Effector memory CD8-positive, alpha-beta T cell (primary cell): ENCODE measurements at regions not wholly inside any gene's neighbourhood (a gene's known extent, or its start where the extent isn't known, plus 50 kb on each side); places are given as distances from the start of the nearest gene placed in this dataset.

ENCODE experiments used
- ATAC-seq: fragments of 150-1000 bp; cut with Tn5 transposase; replicated peaks from 2 replicates; pipeline ENCODE4 v1.10.0; 2021; ENCODE audit warnings: mild to moderate bottlenecking, moderate library complexity
- DNase-seq, 3 experiments: peaks; one replicate each; pipeline ENCODE4 v3.0.0; 2021
- H3K27ac Mint-ChIP-seq, 2 donors: one replicate each; pipeline ENCODE4 v1.8.0; 2022; ENCODE audit warnings: mild to moderate bottlenecking in 2 of 2, mixed read lengths in 2 of 2, moderate library complexity in 2 of 2
- H3K27me3 Mint-ChIP-seq, 2 donors: one replicate each; pipeline ENCODE4 v1.8.0; 2022; ENCODE audit warnings: mixed read lengths in 2 of 2
- H3K36me3 Mint-ChIP-seq: one replicate; pipeline ENCODE4 v1.8.0; 2022; ENCODE audit warnings: mild to moderate bottlenecking, moderate library complexity, mixed read lengths; ENCODE audit not compliant: insufficient read depth
- H3K4me1 Mint-ChIP-seq, 2 donors: one replicate each; pipeline ENCODE4 v1.8.0; 2022; ENCODE audit warnings: low read depth in 2 of 2, mixed read lengths in 2 of 2
- H3K4me3 Mint-ChIP-seq, 2 donors: one replicate each; pipeline ENCODE4 v1.8.0; 2022; ENCODE audit warnings: mild to moderate bottlenecking in 2 of 2, mixed read lengths in 2 of 2, moderate library complexity in 2 of 2
- H3K9me3 Mint-ChIP-seq, 2 donors: one replicate each; pipeline ENCODE4 v1.8.0; 2022; ENCODE audit warnings: mixed read lengths in 2 of 2

- Mint-ChIP-seq H3K27me3 (no peaks in the 10 kb centered on the region), H3K4me1 (peaks cover 3 to 10% of the 10 kb centered on the region in 2 donors), H3K27ac (no peak overlapping the region), H3K36me3 (no peaks in the 10 kb centered on the region), H3K9me3 (no peaks in the 10 kb centered on the region), H3K4me3 (no peak overlapping the region)
- DNase-seq, result no peak
- no peak for ATAC-seq
Measured at GRCh38 chr12:89250213-89250612, 102.1 kb downstream of the DUSP6 start.

- H3K9me3 Mint-ChIP-seq, result no peaks in the 10 kb centered on the region
- DNase-seq (no peak), ATAC-seq (no peak)
- H3K4me3 Mint-ChIP-seq, result no peak overlapping the region
- H3K27ac Mint-ChIP-seq, result no peak overlapping the region
- peaks cover 0 to 6% of the 10 kb centered on the region in 2 donors for H3K27me3 Mint-ChIP-seq
- H3K4me1 Mint-ChIP-seq, result peaks cover 23 to 25% of the 10 kb centered on the region in 2 donors
- no peaks in the 10 kb centered on the region for H3K36me3 Mint-ChIP-seq
Measured at GRCh38 chr12:89247967-89248366, 104.3 kb downstream of the DUSP6 start.

GRCh38 chr12:89247541-89247942, 104.8 kb downstream of the DUSP6 start:
- Mint-ChIP-seq H3K9me3 (no peaks in the 10 kb centered on the region), H3K4me1 (peaks cover 23 to 25% of the 10 kb centered on the region in 2 donors), H3K4me3 (no peak overlapping the region), H3K27ac (no peak overlapping the region), H3K27me3 (peaks cover 0 to 6% of the 10 kb centered on the region in 2 donors), H3K36me3 (no peaks in the 10 kb centered on the region)
- ATAC-seq (no peak), DNase-seq (no peak)

GRCh38 chr12:89245090-89245489, 107.2 kb downstream of the DUSP6 start:
- no peaks in the 10 kb centered on the region for H3K9me3 Mint-ChIP-seq
- H3K27ac Mint-ChIP-seq, result peak overlapping the region in 1 of 2 donors; percentile 64
- no peaks in the 10 kb centered on the region for H3K36me3 Mint-ChIP-seq
- peak overlapping the region; percentile 22 to 65 for H3K4me3 Mint-ChIP-seq
- peaks cover 0 to 6% of the 10 kb centered on the region in 2 donors for H3K27me3 Mint-ChIP-seq
- ATAC-seq, result peak; percentile 97
- DNase-seq, result peak; percentile 27 to 38 (median 34)
- peaks cover 21 to 23% of the 10 kb centered on the region in 2 donors for H3K4me1 Mint-ChIP-seq

GRCh38 chr12:89244536-89244935, 107.8 kb downstream of the DUSP6 start:
- Mint-ChIP-seq H3K27ac (peak overlapping the region in 1 of 2 donors; percentile 64), H3K9me3 (no peaks in the 10 kb centered on the region), H3K36me3 (no peaks in the 10 kb centered on the region), H3K4me3 (peak overlapping the region; percentile 22 to 65), H3K4me1 (peaks cover 21 to 23% of the 10 kb centered on the region in 2 donors), H3K27me3 (peaks cover 0 to 6% of the 10 kb centered on the region in 2 donors)
- ATAC-seq, result peak; percentile 57
- DNase-seq, result no peak

GRCh38 chr12:89243771-89244170, 108.5 kb downstream of the DUSP6 start:
- H3K27ac Mint-ChIP-seq, result peak overlapping the region in 1 of 2 donors; percentile 64
- H3K27me3 Mint-ChIP-seq, result peaks cover 0 to 6% of the 10 kb centered on the region in 2 donors
- H3K36me3 Mint-ChIP-seq, result no peaks in the 10 kb centered on the region
- no peak for ATAC-seq
- no peak for DNase-seq
- H3K4me1 Mint-ChIP-seq, result peaks cover 21 to 23% of the 10 kb centered on the region in 2 donors
- H3K4me3 Mint-ChIP-seq, result no peak overlapping the region
- no peaks in the 10 kb centered on the region for H3K9me3 Mint-ChIP-seq

- Mint-ChIP-seq H3K9me3 (peaks cover 0 to 11% of the 10 kb centered on the region in 2 donors), H3K27ac (no peak overlapping the region), H3K4me3 (no peak overlapping the region), H3K4me1 (peaks cover 32 to 39% of the 10 kb centered on the region in 2 donors), H3K27me3 (peaks cover 0 to 6% of the 10 kb centered on the region in 2 donors), H3K36me3 (no peaks in the 10 kb centered on the region)
- DNase-seq, result no peak
- no peak for ATAC-seq
Measured at GRCh38 chr12:89239534-89239933, 112.8 kb downstream of the DUSP6 start.

GRCh38 chr12:89238593-89238992, 113.7 kb downstream of the DUSP6 start:
- no peak overlapping the region for H3K4me3 Mint-ChIP-seq
- DNase-seq (no peak), ATAC-seq (no peak)
- peaks cover 0 to 11% of the 10 kb centered on the region in 2 donors for H3K9me3 Mint-ChIP-seq
- peaks cover 0 to 2% of the 10 kb centered on the region in 2 donors for H3K27me3 Mint-ChIP-seq
- H3K27ac Mint-ChIP-seq, result no peak overlapping the region
- peaks cover 27 to 29% of the 10 kb centered on the region in 2 donors for H3K4me1 Mint-ChIP-seq
- H3K36me3 Mint-ChIP-seq, result no peaks in the 10 kb centered on the region

GRCh38 chr12:89237763-89238162, 114.5 kb downstream of the DUSP6 start:
- no peak overlapping the region for H3K27ac Mint-ChIP-seq
- H3K9me3 Mint-ChIP-seq, result peaks cover 0 to 11% of the 10 kb centered on the region in 2 donors
- ATAC-seq (no peak), DNase-seq (no peak)
- no peaks in the 10 kb centered on the region for H3K36me3 Mint-ChIP-seq
- peaks cover 26 to 30% of the 10 kb centered on the region in 2 donors for H3K4me1 Mint-ChIP-seq
- no peaks in the 10 kb centered on the region for H3K27me3 Mint-ChIP-seq
- H3K4me3 Mint-ChIP-seq, result no peak overlapping the region

- no peaks in the 10 kb centered on the region for H3K27me3 Mint-ChIP-seq
- H3K36me3 Mint-ChIP-seq, result no peaks in the 10 kb centered on the region
- H3K9me3 Mint-ChIP-seq, result peaks cover 0 to 11% of the 10 kb centered on the region in 2 donors
- peak overlapping the region in 1 of 2 donors; percentile 23 for H3K4me3 Mint-ChIP-seq
- ATAC-seq (no peak), DNase-seq (no peak)
- H3K27ac Mint-ChIP-seq, result no peak overlapping the region
- peaks cover 26 to 36% of the 10 kb centered on the region in 2 donors for H3K4me1 Mint-ChIP-seq
Measured at GRCh38 chr12:89236748-89237383, 115.4 kb downstream of the DUSP6 start.

- H3K27ac Mint-ChIP-seq, result no peak overlapping the region
- peaks cover 0 to 11% of the 10 kb centered on the region in 2 donors for H3K9me3 Mint-ChIP-seq
- ATAC-seq, result no peak
- no peak for DNase-seq
- H3K4me3 Mint-ChIP-seq, result peak overlapping the region in 1 of 2 donors; percentile 77
- no peaks in the 10 kb centered on the region for H3K27me3 Mint-ChIP-seq
- H3K36me3 Mint-ChIP-seq, result no peaks in the 10 kb centered on the region
- peaks cover 31 to 43% of the 10 kb centered on the region in 2 donors for H3K4me1 Mint-ChIP-seq
Measured at GRCh38 chr12:89236237-89236636, 116.1 kb downstream of the DUSP6 start.

GRCh38 chr12:89235189-89235993, 116.9 kb downstream of the DUSP6 start:
- no peaks in the 10 kb centered on the region for H3K36me3 Mint-ChIP-seq
- peaks cover 0 to 11% of the 10 kb centered on the region in 2 donors for H3K9me3 Mint-ChIP-seq
- H3K27ac Mint-ChIP-seq, result peak overlapping the region; percentile 18 to 39
- DNase-seq (no peak), ATAC-seq (peak; percentile 73)
- peak overlapping the region; percentile 54 to 77 for H3K4me3 Mint-ChIP-seq
- H3K27me3 Mint-ChIP-seq, result no peaks in the 10 kb centered on the region
- H3K4me1 Mint-ChIP-seq, result peaks cover 31 to 48% of the 10 kb centered on the region in 2 donors

- Mint-ChIP-seq H3K36me3 (no peaks in the 10 kb centered on the region), H3K9me3 (peaks cover 0 to 11% of the 10 kb centered on the region in 2 donors), H3K27ac (peak overlapping the region in 1 of 2 donors; percentile 39), H3K4me1 (peaks cover 31 to 48% of the 10 kb centered on the region in 2 donors), H3K27me3 (no peaks in the 10 kb centered on the region), H3K4me3 (no peak overlapping the region)
- ATAC-seq (no peak), DNase-seq (no peak)
Measured at GRCh38 chr12:89234324-89235114, 117.8 kb downstream of the DUSP6 start.
